Panc1 (cell line): ENCODE measurements at regions not wholly inside any gene's neighbourhood (a gene's known extent, or its start where the extent isn't known, plus 50 kb on each side); places are given as distances from the start of the nearest gene placed in this dataset.
"Not testable (repeated sequence)": the region's sequence is repeated elsewhere in the genome, so short reads cannot be mapped to it uniquely, and the experiment has no call there.

Source experiments
- ATAC-seq: fragments of 200-7000 bp; cut with Tn5 transposase; 2 replicates; pipeline ENCODE4 v1.9.1; 2020; ENCODE audit warnings: mild to moderate bottlenecking, moderate library complexity
- BruUV-seq: library from RNA; stranded (reverse); fragments of 400-500 nt; replicated peaks from 2 replicates; lab custom pipeline; 2021; lab: Mats Ljungman, UMichigan
- CTCF ChIA-PET: fragments of 300-600 bp; sonication (Branson Sonifier 250); formaldehyde crosslinking; loops from one replicate; lab custom pipeline; 2022; ENCODE audit warnings: antibody characterized with exemption; lab: Charles Lee
- POLR2A ChIA-PET: fragments of 300-600 bp; sonication (Branson Sonifier 250); formaldehyde crosslinking; loops from one replicate; lab custom pipeline; 2022; ENCODE audit warnings: antibody characterized with exemption; lab: Charles Lee
- DNase-seq: peaks from one replicate; pipeline ENCODE4 v3.0.0-alpha.2; 2010; ENCODE audit warnings: low read depth, low spot score
- H3K27ac ChIP-seq: 2 replicates; pipeline ENCODE4 v1.5.1; 2011; ENCODE audit warnings: mild to moderate bottlenecking, low read length, inconsistent platforms
- H3K27me3 ChIP-seq: fragments of 200-500 bp; sonication (Bioruptor generic); 2 replicates; pipeline ENCODE4 v1.6.0; 2014; ENCODE audit warnings: low read length, inconsistent platforms; ENCODE audit not compliant: control insufficient read depth, insufficient read depth
- H3K36me3 ChIP-seq: fragments of 200-500 bp; sonication (Bioruptor generic); 2 replicates; pipeline ENCODE4 v1.5.1; 2014; ENCODE audit warnings: inconsistent platforms, mild to moderate bottlenecking, low read length, moderate library complexity; ENCODE audit not compliant: control insufficient read depth, insufficient read depth
- H3K4me1 ChIP-seq: 2 replicates; pipeline ENCODE4 v1.5.1; 2011; ENCODE audit warnings: inconsistent platforms, mild to moderate bottlenecking, low read length, moderate library complexity; ENCODE audit not compliant: control insufficient read depth, insufficient read depth
- H3K4me3 ChIP-seq, 2 experiments: 2 replicates each; pipeline ENCODE4 v1.5.1; 2011 to 2012; ENCODE audit warnings: low read depth in 2 of 2, low read length in 2 of 2, mild to moderate bottlenecking in 2 of 2, inconsistent platforms in 1 of 2, moderate library complexity in 1 of 2
- H3K9me3 ChIP-seq: fragments of 200-500 bp; sonication (Bioruptor generic); 2 replicates; pipeline ENCODE4 v1.5.1; 2014; ENCODE audit warnings: low read depth, mild to moderate bottlenecking, inconsistent platforms, low read length, moderate library complexity; ENCODE audit not compliant: control insufficient read depth, insufficient read depth
- POLR2AphosphoS5 ChIP-seq: IDR thresholded peaks from 2 replicates; pipeline ENCODE4 v1.6.1; 2012; ENCODE audit warnings: mild to moderate bottlenecking, low read depth, low read length, moderate library complexity
- SIN3A ChIP-seq: IDR thresholded peaks from 2 replicates; pipeline ENCODE4 v1.6.1; 2012; ENCODE audit warnings: low read depth, mild to moderate bottlenecking, low read length, moderate library complexity, borderline replicate concordance; ENCODE audit not compliant: insufficient read depth
- TCF7L2 ChIP-seq: IDR thresholded peaks from 2 replicates; pipeline ENCODE4 v1.6.1; 2011; ENCODE audit warnings: mild to moderate bottlenecking, low read depth, low read length, inconsistent platforms
- in situ Hi-C: cut with HindIII; loops from 2 replicates; pipeline ENCODE4 v1.10.0; 2016; ENCODE audit warnings: low sequenced_read_pairs, low pct_unique_long_range_greater_than_20kb
- intact Hi-C: fragments of 100-400 bp; cut with micrococcal nuclease; formaldehyde crosslinking; loops from one replicate; pipeline ENCODE4 v1.10.0; 2022; ENCODE audit not compliant: unreplicated experiment
- TF ChIP-seq, protein P1 (sequence below): fragments of 450-650 bp; IDR thresholded peaks from 2 replicates; pipeline ENCODE4 v1.5.1; 2017; ENCODE audit warnings: mild to moderate bottlenecking
- TF ChIP-seq, protein P2 (sequence below), 2 experiments: IDR thresholded peaks; 2 replicates each; pipeline ENCODE4 v1.6.1; 2011 to 2012; ENCODE audit warnings: low read depth in 2 of 2, control low read depth in 1 of 2, low read length in 1 of 2, mild to moderate bottlenecking in 1 of 2, moderate library complexity in 1 of 2; ENCODE audit not compliant: insufficient read depth in 1 of 2

DNA sequence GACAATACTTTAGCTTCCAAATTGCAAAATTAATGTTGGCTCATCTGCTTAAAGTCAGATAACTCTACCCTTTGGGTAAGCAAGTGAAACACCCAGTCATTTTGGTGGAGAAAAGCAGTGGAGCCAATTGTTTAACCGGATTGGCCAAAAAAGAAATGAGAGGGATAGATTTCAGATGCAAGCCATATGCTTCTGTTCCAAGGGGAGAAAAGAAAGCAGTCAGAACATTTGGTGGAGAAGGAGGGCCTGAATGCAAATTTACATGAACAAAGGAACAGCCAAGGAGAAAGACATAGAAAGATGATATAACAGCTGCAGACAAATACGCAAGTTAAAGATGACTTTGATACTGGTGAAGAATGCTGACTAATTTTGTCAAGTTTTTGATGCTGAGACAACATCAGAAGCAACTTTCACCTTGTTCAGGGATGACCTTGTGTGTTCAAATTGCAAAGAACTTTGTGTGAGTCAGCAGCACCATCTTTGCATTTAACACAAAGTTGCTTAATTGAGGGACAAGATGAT lies 173.1 kb downstream of the TGFB2 start:
- POLR2A ChIA-PET = no interaction called here
- no peak overlapping the region for H3K27ac ChIP-seq
- H3K36me3 ChIP-seq = no peaks in the 10 kb centered on the region
- TF ChIP-seq TCF7L2 (no peak), POLR2AphosphoS5 (no peak), SIN3A (no peak)
- TF ChIP-seq, protein P1, sequence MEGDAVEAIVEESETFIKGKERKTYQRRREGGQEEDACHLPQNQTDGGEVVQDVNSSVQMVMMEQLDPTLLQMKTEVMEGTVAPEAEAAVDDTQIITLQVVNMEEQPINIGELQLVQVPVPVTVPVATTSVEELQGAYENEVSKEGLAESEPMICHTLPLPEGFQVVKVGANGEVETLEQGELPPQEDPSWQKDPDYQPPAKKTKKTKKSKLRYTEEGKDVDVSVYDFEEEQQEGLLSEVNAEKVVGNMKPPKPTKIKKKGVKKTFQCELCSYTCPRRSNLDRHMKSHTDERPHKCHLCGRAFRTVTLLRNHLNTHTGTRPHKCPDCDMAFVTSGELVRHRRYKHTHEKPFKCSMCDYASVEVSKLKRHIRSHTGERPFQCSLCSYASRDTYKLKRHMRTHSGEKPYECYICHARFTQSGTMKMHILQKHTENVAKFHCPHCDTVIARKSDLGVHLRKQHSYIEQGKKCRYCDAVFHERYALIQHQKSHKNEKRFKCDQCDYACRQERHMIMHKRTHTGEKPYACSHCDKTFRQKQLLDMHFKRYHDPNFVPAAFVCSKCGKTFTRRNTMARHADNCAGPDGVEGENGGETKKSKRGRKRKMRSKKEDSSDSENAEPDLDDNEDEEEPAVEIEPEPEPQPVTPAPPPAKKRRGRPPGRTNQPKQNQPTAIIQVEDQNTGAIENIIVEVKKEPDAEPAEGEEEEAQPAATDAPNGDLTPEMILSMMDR = no peak
- TF ChIP-seq, protein P2, sequence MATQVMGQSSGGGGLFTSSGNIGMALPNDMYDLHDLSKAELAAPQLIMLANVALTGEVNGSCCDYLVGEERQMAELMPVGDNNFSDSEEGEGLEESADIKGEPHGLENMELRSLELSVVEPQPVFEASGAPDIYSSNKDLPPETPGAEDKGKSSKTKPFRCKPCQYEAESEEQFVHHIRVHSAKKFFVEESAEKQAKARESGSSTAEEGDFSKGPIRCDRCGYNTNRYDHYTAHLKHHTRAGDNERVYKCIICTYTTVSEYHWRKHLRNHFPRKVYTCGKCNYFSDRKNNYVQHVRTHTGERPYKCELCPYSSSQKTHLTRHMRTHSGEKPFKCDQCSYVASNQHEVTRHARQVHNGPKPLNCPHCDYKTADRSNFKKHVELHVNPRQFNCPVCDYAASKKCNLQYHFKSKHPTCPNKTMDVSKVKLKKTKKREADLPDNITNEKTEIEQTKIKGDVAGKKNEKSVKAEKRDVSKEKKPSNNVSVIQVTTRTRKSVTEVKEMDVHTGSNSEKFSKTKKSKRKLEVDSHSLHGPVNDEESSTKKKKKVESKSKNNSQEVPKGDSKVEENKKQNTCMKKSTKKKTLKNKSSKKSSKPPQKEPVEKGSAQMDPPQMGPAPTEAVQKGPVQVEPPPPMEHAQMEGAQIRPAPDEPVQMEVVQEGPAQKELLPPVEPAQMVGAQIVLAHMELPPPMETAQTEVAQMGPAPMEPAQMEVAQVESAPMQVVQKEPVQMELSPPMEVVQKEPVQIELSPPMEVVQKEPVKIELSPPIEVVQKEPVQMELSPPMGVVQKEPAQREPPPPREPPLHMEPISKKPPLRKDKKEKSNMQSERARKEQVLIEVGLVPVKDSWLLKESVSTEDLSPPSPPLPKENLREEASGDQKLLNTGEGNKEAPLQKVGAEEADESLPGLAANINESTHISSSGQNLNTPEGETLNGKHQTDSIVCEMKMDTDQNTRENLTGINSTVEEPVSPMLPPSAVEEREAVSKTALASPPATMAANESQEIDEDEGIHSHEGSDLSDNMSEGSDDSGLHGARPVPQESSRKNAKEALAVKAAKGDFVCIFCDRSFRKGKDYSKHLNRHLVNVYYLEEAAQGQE (IDR thresholded peaks at IDR 0.05; ENCODE audit: insufficient read depth in 1 of 2, low read depth in 2 of 2, low read length in 1 of 2) = no peak
- no peak for DNase-seq
- no peak overlapping the region for H3K4me3 ChIP-seq
- no peak for ATAC-seq
- in situ Hi-C loops = no loop called here
- H3K9me3 ChIP-seq = no peaks in the 10 kb centered on the region
- no TSS peak for BruUV-seq
- H3K4me1 ChIP-seq = no peaks in the 10 kb centered on the region
- CTCF ChIA-PET = no interaction called here
- intact Hi-C loops = no loop called here
- H3K27me3 ChIP-seq = no peaks in the 10 kb centered on the region

DNA sequence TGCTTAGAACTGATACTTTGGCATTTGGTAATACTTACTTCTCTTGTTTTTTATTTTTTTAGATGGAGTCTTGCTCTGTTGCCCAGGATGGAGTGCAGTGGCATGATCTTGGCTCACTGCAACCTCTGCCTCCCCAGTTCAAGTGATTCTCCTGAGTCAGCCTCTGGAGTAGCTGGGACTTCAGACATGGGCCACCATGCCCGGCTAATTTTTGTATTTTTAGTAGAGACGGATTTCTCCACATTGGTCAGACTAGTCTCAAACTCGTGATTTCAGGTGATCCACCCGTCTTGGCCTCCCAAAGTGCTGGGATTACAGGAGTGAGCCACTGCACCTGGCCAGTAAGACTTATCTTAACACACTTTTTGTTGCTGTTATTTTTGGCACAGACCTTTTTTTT lies 175.5 kb downstream of the TGFB2 start:
- intact Hi-C loops, ATAC-seq, H3K4me3 ChIP-seq, H3K27me3 ChIP-seq, POLR2A ChIA-PET, H3K4me1 ChIP-seq, H3K9me3 ChIP-seq, H3K36me3 ChIP-seq, in situ Hi-C loops, CTCF ChIA-PET, DNase-seq, BruUV-seq: not testable (repeated sequence)
- peak overlapping the region; percentile 29; the same call in 1 of the 2 replicates for H3K27ac ChIP-seq

DNA sequence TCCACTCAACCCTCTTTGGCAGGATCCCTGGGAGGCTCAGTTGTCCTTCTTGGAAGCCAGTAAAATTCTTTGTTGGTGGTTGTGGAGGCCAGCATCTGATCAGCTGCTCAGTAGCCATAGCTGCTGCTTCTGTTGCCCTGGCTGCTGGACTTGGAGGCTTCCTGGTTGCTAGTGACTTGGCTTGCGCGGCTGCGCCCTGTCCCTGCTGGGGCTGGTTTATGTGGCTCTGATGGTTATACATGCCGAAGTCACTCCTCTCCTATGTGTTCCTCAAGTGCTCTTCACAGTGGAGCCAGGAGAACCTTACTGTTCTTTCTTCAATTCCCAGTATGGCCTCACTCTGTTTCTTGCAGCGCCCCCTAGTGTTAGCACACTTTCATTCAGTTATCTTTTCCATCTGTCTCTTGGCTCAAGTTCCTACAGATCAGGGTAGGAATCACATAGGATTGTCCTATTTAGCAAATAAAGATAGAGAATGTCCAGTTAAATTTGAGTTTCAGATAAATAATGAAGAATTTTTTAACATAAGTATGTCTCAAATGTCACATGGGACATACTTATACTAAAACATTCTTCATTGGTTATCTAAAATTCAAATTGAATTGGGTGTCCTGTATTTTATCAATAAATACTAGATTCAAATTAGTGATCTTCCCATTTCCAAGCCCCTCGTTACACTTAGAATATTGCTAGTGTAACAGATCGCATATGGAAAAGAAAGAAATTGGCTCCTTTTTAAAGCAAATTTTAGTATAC lies 176.5 kb downstream of the TGFB2 start:
- TF ChIP-seq, protein P1 = peak; percentile 74
- no peak for TF ChIP-seq POLR2AphosphoS5
- no peak for ATAC-seq
- Histone ChIP-seq H3K4me3 (no peak overlapping the region), H3K27me3 (no peaks in the 10 kb centered on the region), H3K36me3 (no peaks in the 10 kb centered on the region), H3K27ac (peak overlapping the region; percentile 36; the same call in 1 of the 2 replicates), H3K9me3 (no peaks in the 10 kb centered on the region), H3K4me1 (0 out of 2 replicates have a peak, but pooled peaks cover 4% of the 10 kb centered on the region)
- POLR2A ChIA-PET = no interaction called here
- CTCF ChIA-PET = no interaction called here
- in situ Hi-C loops (no loop called here), intact Hi-C loops (no loop called here)
- no TSS peak for BruUV-seq
- no peak for DNase-seq
